Coronary artery (tissue), 2 donors: ENCODE measurements at regions not wholly inside any gene's neighbourhood (a gene's known extent, or its start where the extent isn't known, plus 50 kb on each side); places are given as distances from the start of the nearest gene placed in this dataset.
"Not testable (repeated sequence)": the region's sequence is repeated elsewhere in the genome, so short reads cannot be mapped to it uniquely, and the experiment has no call there.

Experiments
- DNase-seq: peaks from one replicate; pipeline ENCODE4 v3.0.0-alpha.2; 2017; ENCODE audit warnings: low spot score
- H3K27ac ChIP-seq, 2 donors: fragments of 200-600 bp; sonication (generic); one replicate each; pipeline ENCODE4 v1.5.1; 2016 to 2019
- H3K4me3 ChIP-seq: fragments of 200-600 bp; sonication (generic); 2 replicates; pipeline ENCODE4 v1.5.1; 2016; ENCODE audit warnings: mild to moderate bottlenecking, moderate library complexity
- TF ChIP-seq, protein P1 (sequence below): fragments of 200-600 bp; sonication (generic); IDR thresholded peaks from one replicate; pipeline ENCODE4 v1.5.1; 2019; ENCODE audit warnings: antibody characterized with exemption

DNA sequence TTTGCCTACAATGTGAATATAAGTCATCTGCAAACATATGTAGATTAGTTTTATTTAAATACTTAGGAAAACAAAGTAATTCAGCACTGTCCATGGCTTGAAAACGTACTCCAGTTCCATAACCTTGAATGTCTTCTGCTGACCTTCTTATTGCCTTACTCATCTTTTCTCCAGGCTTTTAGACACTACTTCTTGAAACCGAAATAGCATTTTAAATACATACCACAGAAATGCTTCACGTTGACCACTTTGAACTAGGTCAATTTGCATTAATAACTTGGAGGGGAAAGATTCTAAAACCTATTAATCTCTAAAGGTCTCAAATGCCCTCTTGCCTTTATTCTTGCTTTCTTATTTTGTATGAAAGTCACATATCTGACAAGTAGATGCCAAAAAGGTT, 995.4 kb upstream of the ACO1 start:
- TF ChIP-seq, protein P1, sequence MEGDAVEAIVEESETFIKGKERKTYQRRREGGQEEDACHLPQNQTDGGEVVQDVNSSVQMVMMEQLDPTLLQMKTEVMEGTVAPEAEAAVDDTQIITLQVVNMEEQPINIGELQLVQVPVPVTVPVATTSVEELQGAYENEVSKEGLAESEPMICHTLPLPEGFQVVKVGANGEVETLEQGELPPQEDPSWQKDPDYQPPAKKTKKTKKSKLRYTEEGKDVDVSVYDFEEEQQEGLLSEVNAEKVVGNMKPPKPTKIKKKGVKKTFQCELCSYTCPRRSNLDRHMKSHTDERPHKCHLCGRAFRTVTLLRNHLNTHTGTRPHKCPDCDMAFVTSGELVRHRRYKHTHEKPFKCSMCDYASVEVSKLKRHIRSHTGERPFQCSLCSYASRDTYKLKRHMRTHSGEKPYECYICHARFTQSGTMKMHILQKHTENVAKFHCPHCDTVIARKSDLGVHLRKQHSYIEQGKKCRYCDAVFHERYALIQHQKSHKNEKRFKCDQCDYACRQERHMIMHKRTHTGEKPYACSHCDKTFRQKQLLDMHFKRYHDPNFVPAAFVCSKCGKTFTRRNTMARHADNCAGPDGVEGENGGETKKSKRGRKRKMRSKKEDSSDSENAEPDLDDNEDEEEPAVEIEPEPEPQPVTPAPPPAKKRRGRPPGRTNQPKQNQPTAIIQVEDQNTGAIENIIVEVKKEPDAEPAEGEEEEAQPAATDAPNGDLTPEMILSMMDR: no peak
- DNase-seq: no peak
- no peak overlapping the region for H3K4me3 ChIP-seq

DNA sequence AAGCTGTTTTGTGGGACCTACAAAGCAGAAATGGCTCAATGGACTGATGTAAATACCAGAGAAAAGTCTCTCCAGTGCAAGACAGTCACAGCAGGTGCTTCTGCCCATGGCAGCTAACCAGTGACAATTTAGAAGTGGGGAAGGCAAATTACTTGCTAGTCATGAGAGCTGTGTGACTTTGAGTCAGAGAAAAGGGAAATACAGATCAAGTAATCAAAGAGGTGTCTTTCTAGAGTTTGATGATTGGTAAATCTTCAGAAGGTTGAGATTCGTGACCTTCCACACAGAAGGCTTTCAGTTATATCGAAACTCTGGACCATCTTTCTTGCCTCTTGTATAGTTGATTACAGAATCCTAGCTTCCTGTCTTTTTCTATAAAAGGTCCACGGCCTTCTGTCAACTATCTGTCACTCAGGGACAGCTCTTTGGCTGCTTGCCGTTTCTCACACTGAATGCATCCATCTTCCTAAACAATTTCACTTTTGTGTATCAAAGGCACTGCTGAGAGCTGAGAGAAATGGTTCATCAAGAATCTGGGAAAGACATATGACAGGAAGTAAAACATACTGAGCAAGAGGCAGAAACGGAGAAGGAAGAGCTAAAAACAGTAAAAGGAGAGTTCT, 993.9 kb upstream of the ACO1 start:
- TF ChIP-seq, protein P1: no peak
- H3K27ac ChIP-seq: no peak overlapping the region
- no peak overlapping the region for H3K4me3 ChIP-seq
- DNase-seq: no peak

More for the DNA sequence above, 995.4 kb upstream of the ACO1 start:
- H3K27ac ChIP-seq: no peak overlapping the region

DNA sequence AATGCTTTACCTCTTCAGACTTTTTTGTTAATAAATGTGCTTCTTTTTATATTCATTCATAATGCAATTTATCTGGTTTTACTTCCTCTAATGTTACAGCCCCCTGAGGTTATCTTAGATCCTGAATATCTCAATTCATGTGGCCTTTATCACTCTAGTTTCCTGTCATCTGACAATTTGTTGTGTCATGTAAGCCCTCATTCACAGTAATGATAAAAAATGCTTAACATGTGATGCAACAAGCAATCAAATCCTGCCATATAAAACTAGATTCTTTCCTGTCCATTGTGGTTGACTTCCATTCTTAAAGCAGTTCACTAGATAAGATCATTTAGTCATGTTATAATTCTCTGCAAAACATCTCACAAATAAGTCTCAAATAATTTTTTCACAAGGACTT, 991.2 kb upstream of the ACO1 start:
- H3K4me3 ChIP-seq: no peak overlapping the region
- no peak for DNase-seq
- TF ChIP-seq, protein P1: no peak
- H3K27ac ChIP-seq: no peak overlapping the region

DNA sequence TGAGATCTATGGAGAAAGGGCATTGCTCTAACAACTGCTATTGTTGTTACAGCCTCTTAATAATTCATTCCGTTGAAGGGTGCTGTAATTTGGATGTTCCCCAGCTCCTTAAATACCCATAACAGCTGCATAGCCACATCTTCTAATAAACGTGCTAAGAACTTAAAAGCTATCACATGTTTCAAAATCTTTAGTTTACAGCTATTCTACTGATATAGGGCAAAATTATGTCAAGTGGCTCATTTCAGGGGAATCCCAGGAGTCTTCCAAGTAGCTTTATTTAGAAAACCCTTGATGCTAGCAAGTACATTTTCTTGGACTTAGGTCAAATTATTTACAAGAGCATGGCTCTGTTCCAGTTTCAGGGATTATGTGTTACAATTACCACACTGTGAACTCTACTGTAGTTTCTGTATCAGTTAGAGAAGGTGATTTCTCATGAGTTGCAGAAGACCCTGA, 990.4 kb upstream of the ACO1 start:
- Histone ChIP-seq H3K27ac (no peak overlapping the region), H3K4me3 (no peak overlapping the region)
- TF ChIP-seq, protein P1: no peak
- no peak for DNase-seq

DNA sequence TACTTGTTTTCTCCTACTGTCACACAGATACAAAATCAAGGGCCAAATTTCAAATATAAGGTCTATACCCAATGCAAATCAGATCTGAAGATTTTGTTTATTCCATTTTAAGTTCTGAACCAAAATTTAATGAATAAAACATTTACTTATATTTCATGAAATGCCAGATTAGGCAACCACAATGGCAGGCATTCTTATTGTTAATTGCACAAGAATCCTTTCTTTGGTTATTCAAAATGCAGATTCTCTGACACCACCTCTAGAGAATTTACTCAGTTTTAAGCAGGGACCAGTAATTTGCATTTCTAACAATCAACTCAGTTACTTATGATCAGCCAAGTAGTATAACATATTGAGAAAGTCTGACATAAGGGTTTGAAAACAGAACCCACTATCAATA, 972.4 kb upstream of the ACO1 start:
- no peak for DNase-seq

DNA sequence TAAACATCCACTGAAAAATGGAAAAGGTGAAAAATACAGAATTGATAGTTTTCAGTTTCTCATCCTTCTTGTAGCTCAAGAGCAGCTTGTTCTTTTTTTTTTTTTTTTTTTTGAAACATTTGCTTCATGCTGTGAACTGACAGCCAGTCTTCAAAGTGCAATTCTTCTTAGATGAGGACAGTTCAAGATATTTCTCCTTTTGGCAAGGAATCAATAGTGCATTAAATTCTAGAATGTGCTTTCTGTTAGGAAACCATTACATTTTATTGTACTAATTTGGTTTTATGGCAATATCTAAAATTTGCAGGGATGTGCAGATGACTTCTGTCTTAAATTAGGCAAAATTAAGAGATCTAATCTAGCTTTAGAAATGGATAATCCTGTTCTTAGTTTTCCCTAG, 969.3 kb upstream of the ACO1 start:
- no peak for DNase-seq
- no peak overlapping the region for H3K27ac ChIP-seq
- TF ChIP-seq, protein P1: no peak
- H3K4me3 ChIP-seq: no peak overlapping the region

More for the DNA sequence above, 972.4 kb upstream of the ACO1 start:
- H3K27ac ChIP-seq: no peak overlapping the region
- TF ChIP-seq, protein P1: no peak
- no peak overlapping the region for H3K4me3 ChIP-seq

DNA sequence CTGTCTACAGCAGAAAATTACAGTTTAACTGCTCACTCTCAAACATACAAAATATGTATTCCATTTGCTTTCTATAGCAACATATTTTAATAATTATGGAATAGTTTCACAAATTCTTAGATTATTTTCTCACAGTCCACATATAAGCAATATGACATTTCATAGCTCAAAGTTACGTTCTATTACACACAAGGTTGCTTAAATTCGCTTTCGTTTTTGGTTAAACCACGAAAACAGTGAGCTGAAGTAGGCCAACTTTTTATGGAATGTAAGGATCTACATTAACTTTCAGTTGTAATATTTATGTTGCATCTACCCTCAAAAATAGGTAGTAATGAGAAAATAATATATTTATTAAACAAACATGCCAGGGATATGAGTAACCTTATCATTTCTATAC, 966.0 kb upstream of the ACO1 start:
- Histone ChIP-seq H3K4me3 (no peak overlapping the region), H3K27ac (no peak overlapping the region)
- DNase-seq: no peak
- TF ChIP-seq, protein P1: no peak

DNA sequence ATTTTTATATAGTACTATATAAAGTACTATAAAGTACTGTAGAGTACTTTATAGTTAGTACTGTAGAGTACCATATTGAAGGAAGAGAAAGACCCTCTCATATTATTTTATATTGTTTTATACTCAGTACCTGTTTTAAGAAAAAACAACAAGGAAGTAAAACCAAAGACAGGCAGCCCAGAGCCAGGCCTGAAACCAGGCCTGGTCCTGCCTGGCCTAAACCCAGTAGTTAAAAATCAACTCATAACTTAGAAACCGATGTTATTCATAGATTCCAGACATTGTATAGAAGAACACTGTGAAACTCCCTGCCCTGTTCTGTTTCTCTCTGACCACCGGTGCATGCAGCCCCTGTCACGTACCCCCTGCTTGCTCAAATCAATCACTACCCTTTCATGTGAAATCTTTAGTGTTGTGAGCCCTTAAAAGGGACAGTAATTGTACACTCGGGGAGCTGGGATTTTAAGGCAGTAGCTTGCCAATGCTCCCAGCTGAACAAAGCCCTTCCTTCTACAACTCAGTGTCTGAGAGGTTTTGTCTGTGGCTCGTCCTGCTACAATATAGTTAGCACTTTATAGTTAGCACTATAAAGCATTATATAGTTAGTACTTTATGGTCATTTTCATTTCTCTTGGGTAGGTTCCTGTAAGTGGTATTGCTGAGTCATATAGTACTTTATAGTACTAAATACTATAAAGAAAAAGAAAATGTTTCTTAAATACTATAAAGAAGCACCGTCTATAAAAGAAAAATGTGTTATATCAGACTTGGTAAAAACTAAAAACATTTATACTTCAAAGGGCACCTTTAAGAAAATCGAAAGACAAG, 940.6 kb upstream of the ACO1 start:
- H3K27ac ChIP-seq, H3K4me3 ChIP-seq, DNase-seq: not testable (repeated sequence)
